ENCODE measurements at regions not wholly inside any gene's neighbourhood (a gene's known extent, or its start where the extent isn't known, plus 50 kb on each side); places are given as distances from the start of the nearest gene placed in this dataset.

DNA sequence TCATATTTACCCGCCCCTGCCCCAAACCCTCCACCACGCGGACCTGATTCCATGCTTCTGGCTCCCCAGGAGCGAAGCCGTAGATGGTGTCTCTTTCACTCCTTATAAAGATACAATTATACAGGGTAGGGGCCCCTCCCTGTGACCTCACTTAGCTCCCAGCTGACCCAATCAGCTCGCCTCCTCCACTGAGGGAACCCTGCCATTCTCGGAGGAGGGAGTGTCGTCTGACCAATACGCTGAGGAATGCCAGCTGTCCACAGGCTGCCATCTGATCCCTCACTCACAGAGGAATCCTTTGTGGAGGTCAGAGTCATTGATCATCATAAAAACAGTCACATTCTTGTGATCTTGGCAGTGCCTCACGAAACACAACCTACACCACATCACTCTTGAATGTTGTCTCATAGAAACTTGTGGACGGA is 67.5 kb upstream of the INSIG1 start:
- no peak overlapping the region for H3K27ac ChIP-seq (ENCODE audit: low read length)
- H3K9me3 ChIP-seq (ENCODE audit: insufficient read depth, low read length, severe bottlenecking) = no peaks in the 10 kb centered on the region
- ATAC-seq (ENCODE audit: insufficient read depth, low read depth) = no peak
- H3K4me2 ChIP-seq (ENCODE audit: insufficient read depth, low read length) = no peak overlapping the region
- DNase-seq = no peak
- no peaks in the 10 kb centered on the region for H4K20me1 ChIP-seq (ENCODE audit: insufficient read depth, low read length)
- H3K4me3 ChIP-seq (ENCODE audit: low read depth in 1 of 2, low read length in 2 of 2) = no peak overlapping the region
- H3K36me3 ChIP-seq (ENCODE audit: insufficient read depth, low read length) = no peaks in the 10 kb centered on the region
- TF ChIP-seq, protein P1, sequence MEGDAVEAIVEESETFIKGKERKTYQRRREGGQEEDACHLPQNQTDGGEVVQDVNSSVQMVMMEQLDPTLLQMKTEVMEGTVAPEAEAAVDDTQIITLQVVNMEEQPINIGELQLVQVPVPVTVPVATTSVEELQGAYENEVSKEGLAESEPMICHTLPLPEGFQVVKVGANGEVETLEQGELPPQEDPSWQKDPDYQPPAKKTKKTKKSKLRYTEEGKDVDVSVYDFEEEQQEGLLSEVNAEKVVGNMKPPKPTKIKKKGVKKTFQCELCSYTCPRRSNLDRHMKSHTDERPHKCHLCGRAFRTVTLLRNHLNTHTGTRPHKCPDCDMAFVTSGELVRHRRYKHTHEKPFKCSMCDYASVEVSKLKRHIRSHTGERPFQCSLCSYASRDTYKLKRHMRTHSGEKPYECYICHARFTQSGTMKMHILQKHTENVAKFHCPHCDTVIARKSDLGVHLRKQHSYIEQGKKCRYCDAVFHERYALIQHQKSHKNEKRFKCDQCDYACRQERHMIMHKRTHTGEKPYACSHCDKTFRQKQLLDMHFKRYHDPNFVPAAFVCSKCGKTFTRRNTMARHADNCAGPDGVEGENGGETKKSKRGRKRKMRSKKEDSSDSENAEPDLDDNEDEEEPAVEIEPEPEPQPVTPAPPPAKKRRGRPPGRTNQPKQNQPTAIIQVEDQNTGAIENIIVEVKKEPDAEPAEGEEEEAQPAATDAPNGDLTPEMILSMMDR (IDR thresholded peaks at IDR 0.05; ENCODE audit: borderline replicate concordance, extremely low read depth, low read length, poor library complexity, severe bottlenecking) = no peak
- TF ChIP-seq EZH2 (IDR thresholded peaks at IDR 0.05; ENCODE audit: borderline replicate concordance, low read depth, low read length, severe bottlenecking) = no peak
- no peaks in the 10 kb centered on the region for H3K79me2 ChIP-seq (ENCODE audit: insufficient read depth, low read length)
- H3K4me1 ChIP-seq (ENCODE audit: insufficient read depth, low read length) = no peaks in the 10 kb centered on the region
- no peak overlapping the region for H2AFZ ChIP-seq (ENCODE audit: low read depth, low read length)
- H3K9ac ChIP-seq (ENCODE audit: low read depth, low read length) = no peak overlapping the region
- no peaks in the 10 kb centered on the region for H3K27me3 ChIP-seq (ENCODE audit: insufficient read depth, low read length, poor library complexity)

- Histone ChIP-seq H3K36me3 (ENCODE audit: insufficient read depth, low read length) (no peaks in the 10 kb centered on the region), H3K27me3 (ENCODE audit: insufficient read depth, low read length, poor library complexity) (no peaks in the 10 kb centered on the region), H3K79me2 (ENCODE audit: insufficient read depth, low read length) (no peaks in the 10 kb centered on the region), H3K4me2 (ENCODE audit: insufficient read depth, low read length) (no peak overlapping the region), H3K4me1 (ENCODE audit: insufficient read depth, low read length) (no peaks in the 10 kb centered on the region), H2AFZ (ENCODE audit: low read depth, low read length) (no peak overlapping the region), H4K20me1 (ENCODE audit: insufficient read depth, low read length) (no peaks in the 10 kb centered on the region), H3K4me3 (ENCODE audit: low read depth in 1 of 2, low read length in 2 of 2) (no peak overlapping the region), H3K9ac (ENCODE audit: low read depth, low read length) (no peak overlapping the region), H3K27ac (ENCODE audit: low read length) (no peak overlapping the region), H3K9me3 (ENCODE audit: insufficient read depth, low read length, severe bottlenecking) (no peaks in the 10 kb centered on the region)
- no peak for ATAC-seq (ENCODE audit: insufficient read depth, low read depth)
- no peak for DNase-seq
- no peak for TF ChIP-seq EZH2 (IDR thresholded peaks at IDR 0.05; ENCODE audit: borderline replicate concordance, low read depth, low read length, severe bottlenecking)
- TF ChIP-seq, protein P1 (IDR thresholded peaks at IDR 0.05; ENCODE audit: borderline replicate concordance, extremely low read depth, low read length, poor library complexity, severe bottlenecking) = no peak
These were observed 66.4 kb upstream of the INSIG1 start for GRCh38 chr7:155231241-155231800.

DNA sequence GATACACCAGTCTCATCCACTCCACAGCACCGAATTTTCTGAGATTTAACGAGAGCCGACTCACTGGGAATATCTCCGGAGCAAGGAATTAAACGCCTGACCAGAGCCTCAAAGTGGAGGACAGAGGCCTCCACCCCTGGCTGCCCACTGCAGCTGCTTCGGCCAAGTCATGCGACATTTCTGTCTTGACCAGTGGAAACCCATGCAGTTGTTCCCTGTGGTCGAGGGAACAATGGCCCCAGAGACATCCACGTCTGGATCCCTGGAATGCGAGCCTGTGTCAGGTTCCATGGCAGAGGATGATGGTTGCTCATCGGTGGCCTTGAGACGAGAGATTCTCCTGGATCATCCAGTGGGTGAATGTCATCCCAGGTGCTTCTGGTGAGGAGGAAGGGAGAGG is 65.7 kb upstream of the INSIG1 start:
- TF ChIP-seq EZH2 (IDR thresholded peaks at IDR 0.05; ENCODE audit: borderline replicate concordance, low read depth, low read length, severe bottlenecking) = no peak
- TF ChIP-seq, protein P1 (IDR thresholded peaks at IDR 0.05; ENCODE audit: borderline replicate concordance, extremely low read depth, low read length, poor library complexity, severe bottlenecking) = no peak
- H3K27ac ChIP-seq (ENCODE audit: low read length) = no peak overlapping the region
- no peak overlapping the region for H3K4me2 ChIP-seq (ENCODE audit: insufficient read depth, low read length)
- ATAC-seq (ENCODE audit: insufficient read depth, low read depth) (no peak), DNase-seq (no peak)
- no peaks in the 10 kb centered on the region for H3K9me3 ChIP-seq (ENCODE audit: insufficient read depth, low read length, severe bottlenecking)
- H3K79me2 ChIP-seq (ENCODE audit: insufficient read depth, low read length) = no peaks in the 10 kb centered on the region
- no peaks in the 10 kb centered on the region for H4K20me1 ChIP-seq (ENCODE audit: insufficient read depth, low read length)
- H3K36me3 ChIP-seq (ENCODE audit: insufficient read depth, low read length) = no peaks in the 10 kb centered on the region
- H2AFZ ChIP-seq (ENCODE audit: low read depth, low read length) = no peak overlapping the region
- no peak overlapping the region for H3K4me3 ChIP-seq (ENCODE audit: low read depth in 1 of 2, low read length in 2 of 2)
- H3K27me3 ChIP-seq (ENCODE audit: insufficient read depth, low read length, poor library complexity) = no peaks in the 10 kb centered on the region
- no peaks in the 10 kb centered on the region; the same call in 1 of the 2 replicates for H3K4me1 ChIP-seq (ENCODE audit: insufficient read depth, low read length)
- H3K9ac ChIP-seq (ENCODE audit: low read depth, low read length) = no peak overlapping the region
